ENCODE measurements at regions not wholly inside any gene's neighbourhood (a gene's known extent, or its start where the extent isn't known, plus 50 kb on each side); places are given as distances from the start of the nearest gene placed in this dataset.
A peak's percentile ranks its signal among the peaks of the same experiment; 100 is the strongest.

GRCh38 chr22:44409974-44410316 is 88.1 kb downstream of the RTL6 start:
- DNase-seq (ENCODE audit: low read depth) = no peak
- no peak overlapping the region for H3K4me3 ChIP-seq (ENCODE audit: low read length)
- TF ChIP-seq CTCF (IDR thresholded peaks at IDR 0.05; ENCODE audit: insufficient read depth, low read depth, low read length, missing control alignments) = no peak

- no peak overlapping the region for H3K4me3 ChIP-seq (ENCODE audit: low read length)
- DNase-seq (ENCODE audit: low read depth) = no peak
- no peak for TF ChIP-seq CTCF (IDR thresholded peaks at IDR 0.05; ENCODE audit: insufficient read depth, low read depth, low read length, missing control alignments)
These were observed 88.6 kb downstream of the RTL6 start for GRCh38 chr22:44409211-44409973.

- no peak for DNase-seq (ENCODE audit: low read depth)
- H3K4me3 ChIP-seq (ENCODE audit: low read length) = no peak overlapping the region
- no peak for TF ChIP-seq CTCF (IDR thresholded peaks at IDR 0.05; ENCODE audit: insufficient read depth, low read depth, low read length, missing control alignments)
These were observed 89.2 kb downstream of the RTL6 start for GRCh38 chr22:44408829-44409192.

- no peak for TF ChIP-seq CTCF (IDR thresholded peaks at IDR 0.05; ENCODE audit: insufficient read depth, low read depth, low read length, missing control alignments)
- no peak for DNase-seq (ENCODE audit: low read depth)
- H3K4me3 ChIP-seq (ENCODE audit: low read length) = no peak overlapping the region
These were observed 89.8 kb downstream of the RTL6 start for GRCh38 chr22:44407987-44408828.

GRCh38 chr22:44407171-44407986 is 90.7 kb downstream of the RTL6 start:
- TF ChIP-seq CTCF (IDR thresholded peaks at IDR 0.05; ENCODE audit: insufficient read depth, low read depth, low read length, missing control alignments) = no peak
- no peak for DNase-seq (ENCODE audit: low read depth)
- H3K4me3 ChIP-seq (ENCODE audit: low read length) = no peak overlapping the region

GRCh38 chr22:44406341-44407170 is 91.5 kb downstream of the RTL6 start:
- H3K4me3 ChIP-seq (ENCODE audit: low read length) = no peak overlapping the region
- no peak for TF ChIP-seq CTCF (IDR thresholded peaks at IDR 0.05; ENCODE audit: insufficient read depth, low read depth, low read length, missing control alignments)
- DNase-seq (ENCODE audit: low read depth) = peak; percentile 47
